SK-N-SH (cell line): ENCODE measurements at regions not wholly inside any gene's neighbourhood (a gene's known extent, or its start where the extent isn't known, plus 50 kb on each side); places are given as distances from the start of the nearest gene placed in this dataset.

Source experiments
- CTCF ChIA-PET: fragments of 300-600, 350-600 bp; formaldehyde crosslinking; extraction: SDS; loops from one replicate; lab custom pipeline; 2021; lab: Yijun Ruan, JAX
- POLR2A ChIA-PET: fragments of 350-600 bp; sonication (Branson Sonifier 250); formaldehyde crosslinking; extraction: SDS; loops from one replicate; lab custom pipeline; 2020; ENCODE audit warnings: antibody characterized with exemption, inconsistent platforms; lab: Yijun Ruan, JAX
- DNase-seq: peaks from one replicate; pipeline ENCODE4 v3.0.0; 2012
- H2AFZ ChIP-seq: fragments of 200-600 bp; sonication (generic); 2 replicates; pipeline ENCODE4 v1.8.1; 2016; ENCODE audit warnings: antibody characterized with exemption, mild to moderate bottlenecking, low read depth
- H3F3A ChIP-seq: fragments of 200-600 bp; sonication (generic); replicated peaks from 2 replicates; pipeline ENCODE3; 2016; ENCODE audit warnings: antibody characterized with exemption, mild to moderate bottlenecking; ENCODE audit not compliant: insufficient read depth
- H3K27ac ChIP-seq, 2 experiments: fragments of 200-500 bp in 1 of 2; fragments of 200-600 bp in 1 of 2; sonication (Bioruptor generic) in 1 of 2; sonication (generic), shearing (Covaris generic) in 1 of 2; 2 replicates each; pipeline versions ENCODE4 v1.5.1 to v1.6.1; 2014 to 2016; ENCODE audit warnings: low read depth in 2 of 2, inconsistent platforms in 1 of 2, low read length in 1 of 2, mild to moderate bottlenecking in 1 of 2, mixed read lengths in 1 of 2
- H3K27me3 ChIP-seq: fragments of 200-600 bp; sonication (generic), shearing (Covaris generic); 2 replicates; pipeline ENCODE4 v1.6.1; 2016; ENCODE audit warnings: mixed run types; ENCODE audit not compliant: insufficient read depth
- H3K36me3 ChIP-seq, 2 experiments: fragments of 200-500 bp in 1 of 2; fragments of 200-600 bp in 1 of 2; sonication (Bioruptor generic) in 1 of 2; sonication (generic) in 1 of 2; replicated peaks in 1 of 2; 2 replicates each; pipeline versions ENCODE3 to v1.5.1; 2014 to 2016; ENCODE audit warnings: low read length in 1 of 2, mild to moderate bottlenecking in 1 of 2; ENCODE audit not compliant: insufficient read depth in 2 of 2, control insufficient read depth in 1 of 2
- H3K4me1 ChIP-seq, 2 experiments: fragments of 200-500 bp in 1 of 2; fragments of 200-600 bp in 1 of 2; sonication (Bioruptor generic) in 1 of 2; sonication (generic), shearing (Covaris generic) in 1 of 2; 2 replicates each; pipeline versions ENCODE4 v1.5.1 to v1.6.1; 2014 to 2016; ENCODE audit warnings: low read depth in 1 of 2, low read length in 1 of 2, mixed run types in 1 of 2; ENCODE audit not compliant: insufficient read depth in 2 of 2, control insufficient read depth in 1 of 2
- H3K4me2 ChIP-seq: fragments of 200-600 bp; sonication (generic), shearing (Covaris generic); 2 replicates; pipeline ENCODE4 v1.6.1; 2017; ENCODE audit warnings: mixed run types
- H3K4me3 ChIP-seq, 2 experiments: fragments of 200-500 bp in 1 of 2; fragments of 200-600 bp in 1 of 2; sonication (Bioruptor generic) in 1 of 2; sonication (generic), shearing (Covaris generic) in 1 of 2; 2 replicates each; pipeline versions ENCODE4 v1.5.1 to v1.8.1; 2014 to 2016; ENCODE audit warnings: low read depth in 2 of 2, inconsistent platforms in 1 of 2, low read length in 1 of 2, mild to moderate bottlenecking in 1 of 2, mixed read lengths in 1 of 2, moderate library complexity in 1 of 2
- H3K79me2 ChIP-seq: fragments of 200-600 bp; sonication (generic); 2 replicates; pipeline ENCODE4 v1.8.1; 2017; ENCODE audit warnings: mild to moderate bottlenecking; ENCODE audit not compliant: insufficient read depth
- H3K9ac ChIP-seq: fragments of 200-600 bp; sonication (generic); 2 replicates; pipeline ENCODE4 v1.6.1; 2017; ENCODE audit warnings: mixed run types
- H3K9me2 ChIP-seq: fragments of 200-600 bp; sonication (generic); 2 replicates; pipeline ENCODE4 v1.6.1; 2017; ENCODE audit warnings: mixed run types
- H3K9me3 ChIP-seq: fragments of 200-600 bp; sonication (generic); 2 replicates; pipeline ENCODE4 v1.6.1; 2017; ENCODE audit warnings: mixed run types, mild to moderate bottlenecking, moderate library complexity
- H4K20me1 ChIP-seq: fragments of 200-600 bp; sonication (generic); 2 replicates; pipeline ENCODE4 v1.6.1; 2017; ENCODE audit warnings: mild to moderate bottlenecking, mixed run types; ENCODE audit not compliant: insufficient read depth
- EP300 ChIP-seq, 2 experiments: IDR thresholded peaks; 2 replicates each; pipeline versions ENCODE4 v1.4.0 to v1.6.1; 2012; ENCODE audit warnings: borderline replicate concordance in 1 of 2, low read depth in 1 of 2, low read length in 1 of 2
- FOXM1 ChIP-seq: IDR thresholded peaks from 2 replicates; pipeline ENCODE4 v1.4.0; 2012; ENCODE audit warnings: low read depth, mild to moderate bottlenecking
- GATA2 ChIP-seq: sonication (generic); formaldehyde crosslinking; IDR thresholded peaks from 2 replicates; pipeline ENCODE4 v1.5.0; 2020; ENCODE audit warnings: mild to moderate bottlenecking, missing genetic modification reagents
- MEF2A ChIP-seq: IDR thresholded peaks from 2 replicates; pipeline ENCODE4 v1.4.0; 2012; ENCODE audit warnings: low read depth, borderline replicate concordance
- NRF1 ChIP-seq: IDR thresholded peaks from 2 replicates; pipeline ENCODE4 v1.6.1; 2012; ENCODE audit warnings: low read depth, mild to moderate bottlenecking, low read length
- RCOR1 ChIP-seq: fragments of 150-350 bp; IDR thresholded peaks from 2 replicates; pipeline ENCODE4 v1.6.1; 2017; ENCODE audit warnings: antibody characterized with exemption, low read length
- RFX5 ChIP-seq: IDR thresholded peaks from 2 replicates; pipeline ENCODE4 v1.6.1; 2012; ENCODE audit warnings: mild to moderate bottlenecking, improper control_type of control experiment, low read length
- SMC3 ChIP-seq: IDR thresholded peaks from 2 replicates; pipeline ENCODE4 v1.6.1; 2012; ENCODE audit warnings: low read depth, low read length, improper control_type of control experiment
- TAF1 ChIP-seq: IDR thresholded peaks from 2 replicates; pipeline ENCODE4 v1.6.1; 2012; ENCODE audit warnings: low read depth, mild to moderate bottlenecking, low read length, moderate library complexity, borderline replicate concordance
- WGBS: methylation state at CpG from one replicate; pipeline ENCODE4 v1.1.6; 2017; ENCODE audit warnings: low lambda C conversion rate; 5-methylcytosine and 5-hydroxymethylcytosine counted together
- TF ChIP-seq, protein P1 (sequence below): IDR thresholded peaks from 2 replicates; pipeline ENCODE4; 2012
- TF ChIP-seq, protein P2 (sequence below): IDR thresholded peaks from 2 replicates; pipeline ENCODE4 v1.4.0; 2012; ENCODE audit warnings: low read depth
- TF ChIP-seq, protein P3 (sequence below): fragments of 200-600 bp; sonication (generic); IDR thresholded peaks from 2 replicates; pipeline ENCODE4 v1.6.1; 2017; ENCODE audit warnings: antibody characterized with exemption, mild to moderate bottlenecking, moderate library complexity
- TF ChIP-seq, protein P4 (sequence below): IDR thresholded peaks from 2 replicates; pipeline ENCODE4 v1.4.0; 2012; ENCODE audit warnings: low read depth, borderline replicate concordance
- TF ChIP-seq, protein P5 (sequence below): fragments of 150-350 bp; IDR thresholded peaks from 2 replicates; pipeline ENCODE4 v1.6.1; 2016; ENCODE audit warnings: mild to moderate bottlenecking, low read depth, low read length
- TF ChIP-seq, protein P6 (sequence below): IDR thresholded peaks from 2 replicates; pipeline ENCODE4 v1.4.0; 2012; ENCODE audit warnings: low read depth, borderline replicate concordance
- TF ChIP-seq, protein P7 (sequence below): fragments of 150-350 bp; IDR thresholded peaks from 2 replicates; pipeline ENCODE4 v1.6.1; 2017; ENCODE audit warnings: antibody characterized with exemption, low read length, low read depth, borderline replicate concordance
- TF ChIP-seq, protein P8 (sequence below): IDR thresholded peaks from 2 replicates; pipeline ENCODE4 v1.6.1; 2012; ENCODE audit warnings: mild to moderate bottlenecking, low read depth, low read length, moderate library complexity

DNA sequence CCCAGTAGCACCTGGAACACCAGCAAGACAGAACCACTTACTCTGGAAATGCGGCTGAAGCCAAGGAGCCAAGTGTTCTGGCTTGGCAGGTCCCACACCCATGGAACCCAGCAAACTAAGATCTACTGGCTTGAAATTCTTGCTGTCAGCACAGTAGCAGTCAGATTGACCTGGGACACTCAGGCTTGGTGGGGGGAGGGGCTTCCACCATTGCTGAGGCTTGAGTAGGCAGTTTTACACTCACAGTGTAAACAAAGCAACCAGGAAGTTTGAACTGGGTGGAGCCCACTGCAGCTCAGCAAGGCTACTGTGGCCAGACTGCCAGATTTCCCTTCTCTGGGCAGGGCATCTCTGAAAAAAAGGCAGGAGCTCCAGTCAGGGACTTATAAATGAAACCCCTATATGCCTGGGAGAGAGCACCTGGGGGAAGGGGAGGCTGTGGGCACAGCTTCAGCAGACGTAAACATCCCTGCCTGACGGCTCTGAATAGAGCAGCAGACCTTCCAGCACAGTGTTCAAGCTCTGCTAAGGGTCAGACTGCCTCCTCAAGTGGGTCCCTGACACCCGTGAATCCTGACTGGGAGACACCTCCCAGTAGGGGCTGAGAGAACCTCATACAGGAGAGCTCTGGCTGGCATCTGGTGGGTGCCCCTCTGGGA lies 121.2 kb downstream of the MTERF1 start:
- no peak overlapping the region for H3K4me3 ChIP-seq

More for the DNA sequence above, 121.2 kb downstream of the MTERF1 start:
- 15% methylated on average over 4 of the region's 4 CpGs for WGBS
- Histone ChIP-seq H3K36me3 (no peaks in the 10 kb centered on the region), H4K20me1 (no peaks in the 10 kb centered on the region), H3K9me2 (no peaks in the 10 kb centered on the region), H2AFZ (no peak overlapping the region), H3K79me2 (no peaks in the 10 kb centered on the region), H3K9me3 (no peaks in the 10 kb centered on the region), H3K9ac (no peak overlapping the region), H3K4me1 (no peaks in the 10 kb centered on the region), H3K27ac (no peak overlapping the region), H3F3A (no peaks in the 10 kb centered on the region), H3K4me2 (no peak overlapping the region), H3K27me3 (no peaks in the 10 kb centered on the region)
- no peak for DNase-seq
- TF ChIP-seq RFX5 (no peak), GATA2 (no peak), MEF2A (no peak), NRF1 (no peak), SMC3 (no peak), FOXM1 (no peak), TAF1 (no peak), EP300 (IDR thresholded peaks at IDR 0.05; ENCODE audit: borderline replicate concordance in 1 of 2, low read depth in 1 of 2, low read length in 1 of 2) (no peak), RCOR1 (no peak)
- TF ChIP-seq, protein P1, sequence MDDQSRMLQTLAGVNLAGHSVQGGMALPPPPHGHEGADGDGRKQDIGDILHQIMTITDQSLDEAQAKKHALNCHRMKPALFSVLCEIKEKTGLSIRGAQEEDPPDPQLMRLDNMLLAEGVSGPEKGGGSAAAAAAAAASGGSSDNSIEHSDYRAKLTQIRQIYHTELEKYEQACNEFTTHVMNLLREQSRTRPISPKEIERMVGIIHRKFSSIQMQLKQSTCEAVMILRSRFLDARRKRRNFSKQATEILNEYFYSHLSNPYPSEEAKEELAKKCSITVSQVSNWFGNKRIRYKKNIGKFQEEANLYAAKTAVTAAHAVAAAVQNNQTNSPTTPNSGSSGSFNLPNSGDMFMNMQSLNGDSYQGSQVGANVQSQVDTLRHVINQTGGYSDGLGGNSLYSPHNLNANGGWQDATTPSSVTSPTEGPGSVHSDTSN = no peak
- TF ChIP-seq, protein P2, sequence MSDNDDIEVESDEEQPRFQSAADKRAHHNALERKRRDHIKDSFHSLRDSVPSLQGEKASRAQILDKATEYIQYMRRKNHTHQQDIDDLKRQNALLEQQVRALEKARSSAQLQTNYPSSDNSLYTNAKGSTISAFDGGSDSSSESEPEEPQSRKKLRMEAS = no peak
- TF ChIP-seq, protein P3, sequence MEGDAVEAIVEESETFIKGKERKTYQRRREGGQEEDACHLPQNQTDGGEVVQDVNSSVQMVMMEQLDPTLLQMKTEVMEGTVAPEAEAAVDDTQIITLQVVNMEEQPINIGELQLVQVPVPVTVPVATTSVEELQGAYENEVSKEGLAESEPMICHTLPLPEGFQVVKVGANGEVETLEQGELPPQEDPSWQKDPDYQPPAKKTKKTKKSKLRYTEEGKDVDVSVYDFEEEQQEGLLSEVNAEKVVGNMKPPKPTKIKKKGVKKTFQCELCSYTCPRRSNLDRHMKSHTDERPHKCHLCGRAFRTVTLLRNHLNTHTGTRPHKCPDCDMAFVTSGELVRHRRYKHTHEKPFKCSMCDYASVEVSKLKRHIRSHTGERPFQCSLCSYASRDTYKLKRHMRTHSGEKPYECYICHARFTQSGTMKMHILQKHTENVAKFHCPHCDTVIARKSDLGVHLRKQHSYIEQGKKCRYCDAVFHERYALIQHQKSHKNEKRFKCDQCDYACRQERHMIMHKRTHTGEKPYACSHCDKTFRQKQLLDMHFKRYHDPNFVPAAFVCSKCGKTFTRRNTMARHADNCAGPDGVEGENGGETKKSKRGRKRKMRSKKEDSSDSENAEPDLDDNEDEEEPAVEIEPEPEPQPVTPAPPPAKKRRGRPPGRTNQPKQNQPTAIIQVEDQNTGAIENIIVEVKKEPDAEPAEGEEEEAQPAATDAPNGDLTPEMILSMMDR = no peak
- TF ChIP-seq, protein P4, sequence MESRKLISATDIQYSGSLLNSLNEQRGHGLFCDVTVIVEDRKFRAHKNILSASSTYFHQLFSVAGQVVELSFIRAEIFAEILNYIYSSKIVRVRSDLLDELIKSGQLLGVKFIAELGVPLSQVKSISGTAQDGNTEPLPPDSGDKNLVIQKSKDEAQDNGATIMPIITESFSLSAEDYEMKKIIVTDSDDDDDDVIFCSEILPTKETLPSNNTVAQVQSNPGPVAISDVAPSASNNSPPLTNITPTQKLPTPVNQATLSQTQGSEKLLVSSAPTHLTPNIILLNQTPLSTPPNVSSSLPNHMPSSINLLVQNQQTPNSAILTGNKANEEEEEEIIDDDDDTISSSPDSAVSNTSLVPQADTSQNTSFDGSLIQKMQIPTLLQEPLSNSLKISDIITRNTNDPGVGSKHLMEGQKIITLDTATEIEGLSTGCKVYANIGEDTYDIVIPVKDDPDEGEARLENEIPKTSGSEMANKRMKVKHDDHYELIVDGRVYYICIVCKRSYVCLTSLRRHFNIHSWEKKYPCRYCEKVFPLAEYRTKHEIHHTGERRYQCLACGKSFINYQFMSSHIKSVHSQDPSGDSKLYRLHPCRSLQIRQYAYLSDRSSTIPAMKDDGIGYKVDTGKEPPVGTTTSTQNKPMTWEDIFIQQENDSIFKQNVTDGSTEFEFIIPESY = no peak
- TF ChIP-seq, protein P5, sequence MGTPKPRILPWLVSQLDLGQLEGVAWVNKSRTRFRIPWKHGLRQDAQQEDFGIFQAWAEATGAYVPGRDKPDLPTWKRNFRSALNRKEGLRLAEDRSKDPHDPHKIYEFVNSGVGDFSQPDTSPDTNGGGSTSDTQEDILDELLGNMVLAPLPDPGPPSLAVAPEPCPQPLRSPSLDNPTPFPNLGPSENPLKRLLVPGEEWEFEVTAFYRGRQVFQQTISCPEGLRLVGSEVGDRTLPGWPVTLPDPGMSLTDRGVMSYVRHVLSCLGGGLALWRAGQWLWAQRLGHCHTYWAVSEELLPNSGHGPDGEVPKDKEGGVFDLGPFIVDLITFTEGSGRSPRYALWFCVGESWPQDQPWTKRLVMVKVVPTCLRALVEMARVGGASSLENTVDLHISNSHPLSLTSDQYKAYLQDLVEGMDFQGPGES = no peak
- TF ChIP-seq, protein P6, sequence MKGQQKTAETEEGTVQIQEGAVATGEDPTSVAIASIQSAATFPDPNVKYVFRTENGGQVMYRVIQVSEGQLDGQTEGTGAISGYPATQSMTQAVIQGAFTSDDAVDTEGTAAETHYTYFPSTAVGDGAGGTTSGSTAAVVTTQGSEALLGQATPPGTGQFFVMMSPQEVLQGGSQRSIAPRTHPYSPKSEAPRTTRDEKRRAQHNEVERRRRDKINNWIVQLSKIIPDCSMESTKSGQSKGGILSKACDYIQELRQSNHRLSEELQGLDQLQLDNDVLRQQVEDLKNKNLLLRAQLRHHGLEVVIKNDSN = no peak
- TF ChIP-seq, protein P7, sequence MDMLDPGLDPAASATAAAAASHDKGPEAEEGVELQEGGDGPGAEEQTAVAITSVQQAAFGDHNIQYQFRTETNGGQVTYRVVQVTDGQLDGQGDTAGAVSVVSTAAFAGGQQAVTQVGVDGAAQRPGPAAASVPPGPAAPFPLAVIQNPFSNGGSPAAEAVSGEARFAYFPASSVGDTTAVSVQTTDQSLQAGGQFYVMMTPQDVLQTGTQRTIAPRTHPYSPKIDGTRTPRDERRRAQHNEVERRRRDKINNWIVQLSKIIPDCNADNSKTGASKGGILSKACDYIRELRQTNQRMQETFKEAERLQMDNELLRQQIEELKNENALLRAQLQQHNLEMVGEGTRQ = no peak
- TF ChIP-seq, protein P8, sequence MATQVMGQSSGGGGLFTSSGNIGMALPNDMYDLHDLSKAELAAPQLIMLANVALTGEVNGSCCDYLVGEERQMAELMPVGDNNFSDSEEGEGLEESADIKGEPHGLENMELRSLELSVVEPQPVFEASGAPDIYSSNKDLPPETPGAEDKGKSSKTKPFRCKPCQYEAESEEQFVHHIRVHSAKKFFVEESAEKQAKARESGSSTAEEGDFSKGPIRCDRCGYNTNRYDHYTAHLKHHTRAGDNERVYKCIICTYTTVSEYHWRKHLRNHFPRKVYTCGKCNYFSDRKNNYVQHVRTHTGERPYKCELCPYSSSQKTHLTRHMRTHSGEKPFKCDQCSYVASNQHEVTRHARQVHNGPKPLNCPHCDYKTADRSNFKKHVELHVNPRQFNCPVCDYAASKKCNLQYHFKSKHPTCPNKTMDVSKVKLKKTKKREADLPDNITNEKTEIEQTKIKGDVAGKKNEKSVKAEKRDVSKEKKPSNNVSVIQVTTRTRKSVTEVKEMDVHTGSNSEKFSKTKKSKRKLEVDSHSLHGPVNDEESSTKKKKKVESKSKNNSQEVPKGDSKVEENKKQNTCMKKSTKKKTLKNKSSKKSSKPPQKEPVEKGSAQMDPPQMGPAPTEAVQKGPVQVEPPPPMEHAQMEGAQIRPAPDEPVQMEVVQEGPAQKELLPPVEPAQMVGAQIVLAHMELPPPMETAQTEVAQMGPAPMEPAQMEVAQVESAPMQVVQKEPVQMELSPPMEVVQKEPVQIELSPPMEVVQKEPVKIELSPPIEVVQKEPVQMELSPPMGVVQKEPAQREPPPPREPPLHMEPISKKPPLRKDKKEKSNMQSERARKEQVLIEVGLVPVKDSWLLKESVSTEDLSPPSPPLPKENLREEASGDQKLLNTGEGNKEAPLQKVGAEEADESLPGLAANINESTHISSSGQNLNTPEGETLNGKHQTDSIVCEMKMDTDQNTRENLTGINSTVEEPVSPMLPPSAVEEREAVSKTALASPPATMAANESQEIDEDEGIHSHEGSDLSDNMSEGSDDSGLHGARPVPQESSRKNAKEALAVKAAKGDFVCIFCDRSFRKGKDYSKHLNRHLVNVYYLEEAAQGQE = no peak
- CTCF ChIA-PET = interaction anchor here (1.3 kb wide), 1 partner anchor 25 kb away, joined by 4 read pairs; no protein-coding TSS in a partner anchor
- POLR2A ChIA-PET = no interaction called here
